GM18508 (cell line): ENCODE measurements at regions not wholly inside any gene's neighbourhood (a gene's known extent, or its start where the extent isn't known, plus 50 kb on each side); places are given as distances from the start of the nearest gene placed in this dataset.
"Not testable (repeated sequence)": the region's sequence is repeated elsewhere in the genome, so short reads cannot be mapped to it uniquely, and the experiment has no call there.

Experiments
- ATAC-seq: cut with Tn5 transposase; IDR thresholded peaks from one replicate; pipeline ENCODE4 v1.9.1; 2021; ENCODE audit warnings: moderate number of reproducible peaks; ENCODE audit not compliant: insufficient read depth, unreplicated experiment

GRCh38 chr5:103800741-103801495, 238.3 kb upstream of the NUDT12 start:
- ATAC-seq, result no peak

- ATAC-seq, result no peak
Observed at GRCh38 chr5:103793595-103794182, 231.1 kb upstream of the NUDT12 start.

GRCh38 chr5:103785569-103785968, 223.0 kb upstream of the NUDT12 start:
- ATAC-seq, result no peak

GRCh38 chr5:103783669-103784068, 221.1 kb upstream of the NUDT12 start:
- no peak for ATAC-seq

GRCh38 chr5:103780794-103781193, 218.2 kb upstream of the NUDT12 start:
- ATAC-seq, result no peak

GRCh38 chr5:103774721-103775120, 212.1 kb upstream of the NUDT12 start:
- no peak for ATAC-seq

GRCh38 chr5:103772248-103772647, 209.7 kb upstream of the NUDT12 start:
- no peak for ATAC-seq

- no peak for ATAC-seq
Observed at GRCh38 chr5:103764403-103764802, 201.8 kb upstream of the NUDT12 start.

GRCh38 chr5:103758996-103759395, 196.4 kb upstream of the NUDT12 start:
- no peak for ATAC-seq

GRCh38 chr5:103755974-103756373, 193.4 kb upstream of the NUDT12 start:
- ATAC-seq, result no peak

- ATAC-seq, result no peak
Observed at GRCh38 chr5:103745353-103746065, 182.9 kb upstream of the NUDT12 start.

- ATAC-seq, result no peak
Observed at GRCh38 chr5:103744159-103744558, 181.6 kb upstream of the NUDT12 start.

GRCh38 chr5:103743421-103743820, 180.8 kb upstream of the NUDT12 start:
- no peak for ATAC-seq

- ATAC-seq, result no peak
Observed at GRCh38 chr5:103741984-103742383, 179.4 kb upstream of the NUDT12 start.

GRCh38 chr5:103736343-103736742, 173.8 kb upstream of the NUDT12 start:
- not testable (repeated sequence) for ATAC-seq

GRCh38 chr5:103724271-103724670, 161.7 kb upstream of the NUDT12 start:
- no peak for ATAC-seq

- ATAC-seq, result no peak
Observed at GRCh38 chr5:103721183-103721582, 158.6 kb upstream of the NUDT12 start.

- no peak for ATAC-seq
Observed at GRCh38 chr5:103718108-103718507, 155.5 kb upstream of the NUDT12 start.

GRCh38 chr5:103708601-103709000, 146.0 kb upstream of the NUDT12 start:
- no peak for ATAC-seq

GRCh38 chr5:103706939-103707682, 144.5 kb upstream of the NUDT12 start:
- ATAC-seq, result no peak

GRCh38 chr5:103703617-103704016, 141.0 kb upstream of the NUDT12 start:
- no peak for ATAC-seq
